Hematopoietic multipotent progenitor cell (in vitro differentiated cells): ENCODE measurements at regions not wholly inside any gene's neighbourhood (a gene's known extent, or its start where the extent isn't known, plus 50 kb on each side); places are given as distances from the start of the nearest gene placed in this dataset.

Experiments
- DNase-seq, 3 donors: peaks; one replicate each; pipeline ENCODE4 v3.0.0-alpha.2; 2011 to 2015; ENCODE audit warnings: low read depth in 2 of 3, low spot score in 2 of 3

- no peak for DNase-seq
Measured at GRCh38 chr1:232484856-232485255, 145.1 kb downstream of the SIPA1L2 start.

- DNase-seq, result no peak
Measured at GRCh38 chr1:232483826-232484225, 146.1 kb downstream of the SIPA1L2 start.

GRCh38 chr1:232481091-232481490, 148.8 kb downstream of the SIPA1L2 start:
- DNase-seq, result no peak

GRCh38 chr1:232477728-232478127, 152.2 kb downstream of the SIPA1L2 start:
- no peak for DNase-seq

- DNase-seq, result no peak
Measured at GRCh38 chr1:232476538-232476950, 153.4 kb downstream of the SIPA1L2 start.

- DNase-seq, result no peak
Measured at GRCh38 chr1:232474826-232475225, 155.1 kb downstream of the SIPA1L2 start.

GRCh38 chr1:232473900-232474299, 156.0 kb downstream of the SIPA1L2 start:
- DNase-seq, result no peak

- DNase-seq, result no peak
Measured at GRCh38 chr1:232473324-232473723, 156.6 kb downstream of the SIPA1L2 start.

GRCh38 chr1:232472485-232473041, 157.4 kb downstream of the SIPA1L2 start:
- no peak for DNase-seq

GRCh38 chr1:232471250-232471649, 158.7 kb downstream of the SIPA1L2 start:
- peak in 1 of 3 donors; percentile 4 for DNase-seq

GRCh38 chr1:232470711-232471110, 159.2 kb downstream of the SIPA1L2 start:
- no peak for DNase-seq

- DNase-seq, result no peak
Measured at GRCh38 chr1:232468249-232468648, 161.7 kb downstream of the SIPA1L2 start.

GRCh38 chr1:232467073-232467760, 162.7 kb downstream of the SIPA1L2 start:
- no peak for DNase-seq

- DNase-seq, result no peak
Measured at GRCh38 chr1:232464325-232464724, 165.6 kb downstream of the SIPA1L2 start.

GRCh38 chr1:232463225-232463624, 166.7 kb downstream of the SIPA1L2 start:
- DNase-seq, result peak in 1 of 3 donors; percentile 3

- DNase-seq, result peak in 2 of 3 donors; percentile 22 to 46
Measured at GRCh38 chr1:232462213-232462612, 167.7 kb downstream of the SIPA1L2 start.

GRCh38 chr1:232459826-232460225, 170.1 kb downstream of the SIPA1L2 start:
- DNase-seq, result no peak

GRCh38 chr1:232459087-232459486, 170.8 kb downstream of the SIPA1L2 start:
- no peak for DNase-seq

- DNase-seq, result no peak
Measured at GRCh38 chr1:232457595-232457994, 172.3 kb downstream of the SIPA1L2 start.

- no peak for DNase-seq
Measured at GRCh38 chr1:232456714-232457113, 173.2 kb downstream of the SIPA1L2 start.

GRCh38 chr1:232454227-232454886, 175.6 kb downstream of the SIPA1L2 start:
- DNase-seq, result no peak
